ENCODE measurements at regions not wholly inside any gene's neighbourhood (a gene's known extent, or its start where the extent isn't known, plus 50 kb on each side); places are given as distances from the start of the nearest gene placed in this dataset.

DNA sequence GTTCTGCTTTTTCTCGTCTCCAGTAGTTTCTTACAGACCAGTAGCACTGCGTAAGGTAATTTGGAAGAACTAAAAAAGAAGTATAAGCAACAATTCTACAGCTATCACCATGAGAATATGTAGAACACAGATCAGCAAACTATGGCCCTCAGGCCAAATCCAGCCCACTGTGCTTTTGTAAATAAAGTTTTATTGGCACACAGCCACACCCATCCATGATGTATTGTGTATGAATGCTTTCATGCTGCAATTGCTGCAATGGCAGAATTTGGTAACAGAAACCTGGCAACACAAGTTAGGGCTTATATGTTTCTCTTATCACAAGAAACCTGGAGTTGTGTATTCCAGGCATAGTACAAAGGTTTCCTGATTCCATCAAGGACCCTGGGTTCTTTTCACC lies 386.8 kb upstream of the TSHZ2 start:
- no peaks in the 10 kb centered on the region for H3K9me3 ChIP-seq (ENCODE audit: control insufficient read depth, insufficient read depth, low read depth, low read length)
- POLR2A ChIA-PET = no interaction called here
- H3K27ac ChIP-seq (ENCODE audit: low read length) = no peak overlapping the region
- no peak overlapping the region for H3K4me3 ChIP-seq (ENCODE audit: low read depth in 2 of 2, low read length in 2 of 2)
- in situ Hi-C loops (cut with HindIII; ENCODE audit: low pct_unique_long_range_greater_than_20kb, low sequenced_read_pairs) = no loop called here
- TF ChIP-seq POLR2AphosphoS5 (IDR thresholded peaks at IDR 0.05; ENCODE audit: low read depth, low read length) = no peak
- no peak for TF ChIP-seq SIN3A (IDR thresholded peaks at IDR 0.05; ENCODE audit: borderline replicate concordance, insufficient read depth, low read depth, low read length)
- no peak for TF ChIP-seq TCF7L2 (IDR thresholded peaks at IDR 0.05; ENCODE audit: low read depth, low read length)
- no peak for TF ChIP-seq REST (IDR thresholded peaks at IDR 0.05; ENCODE audit: insufficient read depth in 1 of 2, low read depth in 2 of 2, low read length in 1 of 2)
- TF ChIP-seq CTCF (IDR thresholded peaks at IDR 0.05) = no peak
- no peaks in the 10 kb centered on the region for H3K36me3 ChIP-seq (ENCODE audit: control insufficient read depth, insufficient read depth, low read length)
- intact Hi-C loops (cut with micrococcal nuclease; ENCODE audit: unreplicated experiment) = no loop called here
- CTCF ChIA-PET = no interaction called here
- DNase-seq (ENCODE audit: low read depth, low spot score) (no peak), ATAC-seq (no peak)
- no peaks in the 10 kb centered on the region for H3K27me3 ChIP-seq (ENCODE audit: control insufficient read depth, insufficient read depth, low read length)
- no TSS peak for BruUV-seq (replicated peaks)
- no peaks in the 10 kb centered on the region for H3K4me1 ChIP-seq (ENCODE audit: control insufficient read depth, insufficient read depth, low read length)

DNA sequence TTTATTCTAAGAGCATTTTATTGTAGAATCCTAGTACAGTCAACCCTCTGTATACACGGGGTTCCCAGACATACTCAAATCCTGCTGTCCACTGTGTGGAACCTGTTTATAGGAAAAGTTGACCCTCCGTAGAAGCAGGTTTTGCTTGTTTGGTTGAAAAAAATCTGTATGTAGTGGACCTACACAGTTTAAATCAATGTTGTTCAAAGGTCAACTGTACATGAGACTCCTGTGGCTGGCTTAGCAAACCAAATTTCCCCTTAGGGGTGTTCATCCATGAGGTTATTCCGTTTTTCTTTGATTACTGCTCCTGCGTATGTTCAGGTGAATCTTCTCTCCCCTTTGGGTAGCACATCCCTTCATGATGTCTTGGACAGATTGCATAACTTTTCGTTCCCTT lies 387.0 kb upstream of the ZFP64 start:
- POLR2A ChIA-PET = no interaction called here
- H3K4me3 ChIP-seq (ENCODE audit: low read depth in 2 of 2, low read length in 2 of 2) = no peak overlapping the region
- H3K27me3 ChIP-seq (ENCODE audit: control insufficient read depth, insufficient read depth, low read length) = no peaks in the 10 kb centered on the region; the same call in 1 of the 2 replicates
- no peaks in the 10 kb centered on the region for H3K36me3 ChIP-seq (ENCODE audit: control insufficient read depth, insufficient read depth, low read length)
- no peak for ATAC-seq
- no peaks in the 10 kb centered on the region for H3K9me3 ChIP-seq (ENCODE audit: control insufficient read depth, insufficient read depth, low read depth, low read length)
- TF ChIP-seq SIN3A (IDR thresholded peaks at IDR 0.05; ENCODE audit: borderline replicate concordance, insufficient read depth, low read depth, low read length) (no peak), REST (IDR thresholded peaks at IDR 0.05; ENCODE audit: insufficient read depth in 1 of 2, low read depth in 2 of 2, low read length in 1 of 2) (no peak), POLR2AphosphoS5 (IDR thresholded peaks at IDR 0.05; ENCODE audit: low read depth, low read length) (no peak), TCF7L2 (IDR thresholded peaks at IDR 0.05; ENCODE audit: low read depth, low read length) (no peak), CTCF (IDR thresholded peaks at IDR 0.05) (no peak)
- DNase-seq (ENCODE audit: low read depth, low spot score) = no peak
- H3K4me1 ChIP-seq (ENCODE audit: control insufficient read depth, insufficient read depth, low read length) = no peaks in the 10 kb centered on the region
- in situ Hi-C loops (cut with HindIII; ENCODE audit: low pct_unique_long_range_greater_than_20kb, low sequenced_read_pairs) = no loop called here
- intact Hi-C loops (cut with micrococcal nuclease; ENCODE audit: unreplicated experiment) = no loop called here
- no TSS peak for BruUV-seq (replicated peaks)
- H3K27ac ChIP-seq (ENCODE audit: low read length) = no peak overlapping the region
- CTCF ChIA-PET = no interaction called here
